GM20000 (cell line): ENCODE measurements at regions not wholly inside any gene's neighbourhood (a gene's known extent, or its start where the extent isn't known, plus 50 kb on each side); places are given as distances from the start of the nearest gene placed in this dataset.
"Not testable (repeated sequence)": the region's sequence is repeated elsewhere in the genome, so short reads cannot be mapped to it uniquely, and the experiment has no call there.

Experiments
- DNase-seq: peaks from one replicate; pipeline ENCODE4 v3.0.0; 2012; ENCODE audit warnings: low spot score
- CTCF ChIP-seq: IDR thresholded peaks from 2 replicates; pipeline ENCODE4 v1.5.1; 2012; ENCODE audit warnings: mild to moderate bottlenecking, control low read depth; ENCODE audit errors: extremely low read depth, missing control alignments

- DNase-seq = no peak
- TF ChIP-seq CTCF = no peak
Observed at GRCh38 chr10:35783305-35783838, 141.3 kb upstream of the FZD8 start.

GRCh38 chr10:35781643-35782035, 139.5 kb upstream of the FZD8 start:
- DNase-seq = no peak

GRCh38 chr10:35780970-35781642, 139.0 kb upstream of the FZD8 start:
- no peak for TF ChIP-seq CTCF
- no peak for DNase-seq

More at GRCh38 chr10:35781643-35782035, 139.5 kb upstream of the FZD8 start:
- no peak for TF ChIP-seq CTCF

GRCh38 chr10:35778306-35778705, 136.2 kb upstream of the FZD8 start:
- no peak for DNase-seq

GRCh38 chr10:35776557-35776956, 134.5 kb upstream of the FZD8 start:
- DNase-seq = not testable (repeated sequence)

More at GRCh38 chr10:35778306-35778705, 136.2 kb upstream of the FZD8 start:
- no peak for TF ChIP-seq CTCF

- DNase-seq = no peak
- TF ChIP-seq CTCF = no peak
Observed at GRCh38 chr10:35774109-35774508, 132.0 kb upstream of the FZD8 start.

GRCh38 chr10:35770817-35771355, 128.8 kb upstream of the FZD8 start:
- TF ChIP-seq CTCF = no peak
- DNase-seq = no peak

GRCh38 chr10:35769795-35770194, 127.7 kb upstream of the FZD8 start:
- DNase-seq = no peak
- no peak for TF ChIP-seq CTCF
